ENCODE measurements at regions not wholly inside any gene's neighbourhood (a gene's known extent, or its start where the extent isn't known, plus 50 kb on each side); places are given as distances from the start of the nearest gene placed in this dataset.
"Not testable (repeated sequence)": the region's sequence is repeated elsewhere in the genome, so short reads cannot be mapped to it uniquely, and the experiment has no call there.

DNA sequence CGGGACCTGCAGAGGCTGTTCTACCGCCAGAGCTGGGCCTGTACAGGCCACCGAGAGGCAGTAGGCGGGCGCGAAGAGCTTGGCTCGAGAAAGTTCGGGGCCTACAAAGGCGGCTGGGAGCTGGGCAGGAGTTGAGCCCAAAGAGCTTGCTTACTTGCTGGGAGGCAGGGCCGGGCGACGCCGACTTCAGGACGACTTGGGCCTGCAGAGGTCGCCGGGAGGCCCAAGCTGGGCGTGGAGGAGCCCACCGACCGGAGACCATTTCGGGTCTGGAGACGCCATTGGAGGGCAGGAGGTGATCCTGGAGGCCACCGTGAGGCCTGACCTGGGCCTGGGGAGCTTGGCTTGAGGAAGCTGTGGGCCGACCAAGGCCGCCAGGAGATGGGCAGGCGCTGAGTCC lies 258.4 kb upstream of the NUPR2 start:
- TF ChIP-seq, protein P1, sequence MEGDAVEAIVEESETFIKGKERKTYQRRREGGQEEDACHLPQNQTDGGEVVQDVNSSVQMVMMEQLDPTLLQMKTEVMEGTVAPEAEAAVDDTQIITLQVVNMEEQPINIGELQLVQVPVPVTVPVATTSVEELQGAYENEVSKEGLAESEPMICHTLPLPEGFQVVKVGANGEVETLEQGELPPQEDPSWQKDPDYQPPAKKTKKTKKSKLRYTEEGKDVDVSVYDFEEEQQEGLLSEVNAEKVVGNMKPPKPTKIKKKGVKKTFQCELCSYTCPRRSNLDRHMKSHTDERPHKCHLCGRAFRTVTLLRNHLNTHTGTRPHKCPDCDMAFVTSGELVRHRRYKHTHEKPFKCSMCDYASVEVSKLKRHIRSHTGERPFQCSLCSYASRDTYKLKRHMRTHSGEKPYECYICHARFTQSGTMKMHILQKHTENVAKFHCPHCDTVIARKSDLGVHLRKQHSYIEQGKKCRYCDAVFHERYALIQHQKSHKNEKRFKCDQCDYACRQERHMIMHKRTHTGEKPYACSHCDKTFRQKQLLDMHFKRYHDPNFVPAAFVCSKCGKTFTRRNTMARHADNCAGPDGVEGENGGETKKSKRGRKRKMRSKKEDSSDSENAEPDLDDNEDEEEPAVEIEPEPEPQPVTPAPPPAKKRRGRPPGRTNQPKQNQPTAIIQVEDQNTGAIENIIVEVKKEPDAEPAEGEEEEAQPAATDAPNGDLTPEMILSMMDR (IDR thresholded peaks at IDR 0.05) = not testable (repeated sequence)
- not testable (repeated sequence) for TF ChIP-seq POLR2A (IDR thresholded peaks at IDR 0.05)
